ENCODE measurements at regions not wholly inside any gene's neighbourhood (a gene's known extent, or its start where the extent isn't known, plus 50 kb on each side); places are given as distances from the start of the nearest gene placed in this dataset.
A peak's percentile ranks its signal among the peaks of the same experiment; 100 is the strongest.

DNA sequence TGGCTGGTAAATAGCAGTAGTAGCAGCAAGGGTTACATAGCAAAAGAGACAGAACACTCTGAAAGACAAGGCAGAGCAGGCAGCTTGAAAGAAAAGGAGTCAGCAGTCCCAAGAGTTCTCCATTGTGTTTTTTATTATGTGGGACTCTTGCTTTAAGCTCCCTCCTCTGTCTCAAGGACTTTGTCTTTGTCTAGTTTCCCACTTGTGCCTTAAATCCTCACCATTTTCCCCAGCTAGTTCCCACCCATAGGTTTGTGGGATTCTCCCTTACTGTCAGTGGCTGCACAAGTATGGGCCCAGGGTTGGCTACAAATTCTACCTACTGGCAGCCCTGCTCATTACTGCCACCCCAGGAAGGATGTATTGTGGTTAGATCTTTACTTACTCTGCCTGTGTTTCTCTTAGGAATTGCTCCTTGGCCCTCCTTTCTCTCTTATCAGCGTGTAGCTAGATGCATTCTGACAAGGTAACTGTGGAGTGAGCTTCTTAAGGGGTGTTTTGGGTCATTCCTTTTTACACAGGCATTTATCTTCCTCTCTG is 413.4 kb upstream of the PCDH9 start:
- Histone ChIP-seq H3K27ac (replicated peaks) (no peak overlapping the region), H3K4me3 (replicated peaks; ENCODE audit: insufficient read depth, low read length) (no peak overlapping the region), H3K27me3 (ENCODE audit: insufficient read depth, poor library complexity, severe bottlenecking) (no peaks in the 10 kb centered on the region)
- DNase-seq (ENCODE audit: low read depth in 1 of 2, low spot score in 1 of 2): peak in 1 of 2 experiments; percentile 15
- no peak for TF ChIP-seq REST (IDR thresholded peaks at IDR 0.05; ENCODE audit: insufficient replicate concordance, low read depth)
- TF ChIP-seq POLR2AphosphoS5 (IDR thresholded peaks at IDR 0.05; ENCODE audit: low read depth): no peak
- no peak for TF ChIP-seq GABPA (IDR thresholded peaks at IDR 0.05; ENCODE audit: low read depth)
- TF ChIP-seq SPI1 (IDR thresholded peaks at IDR 0.05; ENCODE audit: borderline replicate concordance, low read depth): no peak
- TF ChIP-seq, protein P1, sequence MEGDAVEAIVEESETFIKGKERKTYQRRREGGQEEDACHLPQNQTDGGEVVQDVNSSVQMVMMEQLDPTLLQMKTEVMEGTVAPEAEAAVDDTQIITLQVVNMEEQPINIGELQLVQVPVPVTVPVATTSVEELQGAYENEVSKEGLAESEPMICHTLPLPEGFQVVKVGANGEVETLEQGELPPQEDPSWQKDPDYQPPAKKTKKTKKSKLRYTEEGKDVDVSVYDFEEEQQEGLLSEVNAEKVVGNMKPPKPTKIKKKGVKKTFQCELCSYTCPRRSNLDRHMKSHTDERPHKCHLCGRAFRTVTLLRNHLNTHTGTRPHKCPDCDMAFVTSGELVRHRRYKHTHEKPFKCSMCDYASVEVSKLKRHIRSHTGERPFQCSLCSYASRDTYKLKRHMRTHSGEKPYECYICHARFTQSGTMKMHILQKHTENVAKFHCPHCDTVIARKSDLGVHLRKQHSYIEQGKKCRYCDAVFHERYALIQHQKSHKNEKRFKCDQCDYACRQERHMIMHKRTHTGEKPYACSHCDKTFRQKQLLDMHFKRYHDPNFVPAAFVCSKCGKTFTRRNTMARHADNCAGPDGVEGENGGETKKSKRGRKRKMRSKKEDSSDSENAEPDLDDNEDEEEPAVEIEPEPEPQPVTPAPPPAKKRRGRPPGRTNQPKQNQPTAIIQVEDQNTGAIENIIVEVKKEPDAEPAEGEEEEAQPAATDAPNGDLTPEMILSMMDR (IDR thresholded peaks at IDR 0.05; ENCODE audit: insufficient read depth, low read length): no peak

DNA sequence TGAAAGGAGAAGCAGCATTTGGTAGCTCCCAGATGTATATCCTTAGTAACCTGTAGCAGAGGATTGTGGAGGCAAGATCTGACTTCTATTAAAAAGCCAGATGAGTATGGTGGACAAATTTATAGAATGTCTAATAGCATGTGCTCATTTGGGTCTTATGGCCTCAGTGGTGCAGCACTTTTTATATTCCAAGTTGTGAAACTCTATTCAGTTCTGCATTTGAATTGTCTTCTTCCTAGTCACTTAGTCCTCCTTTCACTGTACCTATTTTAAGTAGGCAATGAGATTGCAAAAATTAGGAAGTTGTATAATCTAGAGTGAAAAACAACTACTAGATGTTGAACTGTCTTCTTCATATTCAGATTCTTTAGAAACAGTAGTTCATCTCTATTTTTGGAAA is 412.5 kb upstream of the PCDH9 start:
- TF ChIP-seq POLR2AphosphoS5 (IDR thresholded peaks at IDR 0.05; ENCODE audit: low read depth): no peak
- TF ChIP-seq SPI1 (IDR thresholded peaks at IDR 0.05; ENCODE audit: borderline replicate concordance, low read depth): peak; percentile 59
- no peaks in the 10 kb centered on the region for H3K27me3 ChIP-seq (ENCODE audit: insufficient read depth, poor library complexity, severe bottlenecking)
- H3K4me3 ChIP-seq (replicated peaks; ENCODE audit: insufficient read depth, low read length): no peak overlapping the region
- DNase-seq (ENCODE audit: low read depth in 1 of 2, low spot score in 1 of 2): peak in 1 of 2 experiments; percentile 14
- H3K27ac ChIP-seq (replicated peaks): no peak overlapping the region

GRCh38 chr13:67635754-67636153 is 405.6 kb upstream of the PCDH9 start:
- no peak for DNase-seq (ENCODE audit: low read depth in 1 of 2, low spot score in 1 of 2)
- no peak overlapping the region for H3K27ac ChIP-seq (replicated peaks)
- no peaks in the 10 kb centered on the region for H3K27me3 ChIP-seq (ENCODE audit: insufficient read depth, poor library complexity, severe bottlenecking)
- no peak overlapping the region for H3K4me3 ChIP-seq (replicated peaks; ENCODE audit: insufficient read depth, low read length)
- no peak for TF ChIP-seq SPI1 (IDR thresholded peaks at IDR 0.05; ENCODE audit: borderline replicate concordance, low read depth)
- TF ChIP-seq, protein P1 (IDR thresholded peaks at IDR 0.05; ENCODE audit: insufficient read depth, low read length): no peak
- no peak for TF ChIP-seq REST (IDR thresholded peaks at IDR 0.05; ENCODE audit: insufficient replicate concordance, low read depth)
- TF ChIP-seq GABPA (IDR thresholded peaks at IDR 0.05; ENCODE audit: low read depth): no peak
- no peak for TF ChIP-seq POLR2AphosphoS5 (IDR thresholded peaks at IDR 0.05; ENCODE audit: low read depth)

DNA sequence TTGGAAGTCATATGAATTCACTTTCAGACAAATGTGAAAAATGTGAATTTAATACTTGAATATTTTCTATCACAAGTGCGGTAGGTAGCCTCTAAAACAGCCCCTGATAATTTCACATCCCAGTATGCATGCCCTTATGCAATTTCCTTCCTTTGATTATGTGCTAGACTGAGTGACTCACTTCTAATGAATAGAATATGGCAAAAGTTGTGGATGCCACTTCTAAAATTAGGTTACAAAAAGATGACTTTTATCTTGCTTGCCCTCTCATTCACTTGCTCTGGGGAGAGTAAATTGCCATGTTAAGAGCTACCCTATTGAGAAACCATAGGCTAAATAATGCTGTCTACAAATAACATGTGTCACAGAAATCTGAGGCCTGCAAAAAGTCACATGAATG is 402.5 kb upstream of the PCDH9 start:
- TF ChIP-seq, protein P1 (IDR thresholded peaks at IDR 0.05; ENCODE audit: insufficient read depth, low read length): no peak
- TF ChIP-seq REST (IDR thresholded peaks at IDR 0.05; ENCODE audit: insufficient replicate concordance, low read depth): no peak
- TF ChIP-seq POLR2AphosphoS5 (IDR thresholded peaks at IDR 0.05; ENCODE audit: low read depth): no peak
- no peak for TF ChIP-seq SPI1 (IDR thresholded peaks at IDR 0.05; ENCODE audit: borderline replicate concordance, low read depth)
- no peak for TF ChIP-seq GABPA (IDR thresholded peaks at IDR 0.05; ENCODE audit: low read depth)
- H3K27ac ChIP-seq (replicated peaks): no peak overlapping the region
- H3K4me3 ChIP-seq (replicated peaks; ENCODE audit: insufficient read depth, low read length): no peak overlapping the region
- H3K27me3 ChIP-seq (ENCODE audit: insufficient read depth, poor library complexity, severe bottlenecking): no peaks in the 10 kb centered on the region
- DNase-seq (ENCODE audit: low read depth in 1 of 2, low spot score in 1 of 2): peak; percentile 17 to 21

Measured in HL-60 (cell line).